DND-41 (cell line): ENCODE measurements at regions not wholly inside any gene's neighbourhood (a gene's known extent, or its start where the extent isn't known, plus 50 kb on each side); places are given as distances from the start of the nearest gene placed in this dataset.

Experiments used
- EZH2 ChIP-seq: IDR thresholded peaks from 3 replicates; pipeline ENCODE4 v1.6.1; 2012; ENCODE audit warnings: borderline replicate concordance, low read depth, mild to moderate bottlenecking, moderate library complexity, low read length, inconsistent platforms; ENCODE audit not compliant: severe bottlenecking
- TF ChIP-seq, protein P1 (sequence below): IDR thresholded peaks from 2 replicates; pipeline ENCODE4 v1.5.1; 2012; ENCODE audit warnings: borderline replicate concordance, low read length, moderate library complexity, mild to moderate bottlenecking; ENCODE audit not compliant: poor library complexity, severe bottlenecking; ENCODE audit errors: extremely low read depth

DNA sequence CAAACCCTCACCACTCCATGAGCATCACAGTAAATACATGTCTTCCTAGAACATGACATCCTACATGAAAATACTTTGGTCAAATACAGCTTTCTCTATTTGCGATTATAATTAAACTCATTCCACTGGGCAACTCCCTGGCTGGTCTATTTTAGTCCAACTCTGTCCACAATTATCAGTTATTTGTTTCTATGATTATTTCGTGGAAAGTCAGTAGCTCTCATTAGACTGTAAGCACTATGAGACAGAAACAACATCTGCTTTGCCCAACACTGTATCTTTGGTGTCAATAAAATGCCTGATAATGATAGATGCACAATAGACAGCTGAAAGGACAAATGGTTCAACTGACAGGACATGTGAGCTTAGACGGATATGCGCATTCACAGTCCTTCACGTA, 292.0 kb downstream of the KLF12 start:
- TF ChIP-seq, protein P1, sequence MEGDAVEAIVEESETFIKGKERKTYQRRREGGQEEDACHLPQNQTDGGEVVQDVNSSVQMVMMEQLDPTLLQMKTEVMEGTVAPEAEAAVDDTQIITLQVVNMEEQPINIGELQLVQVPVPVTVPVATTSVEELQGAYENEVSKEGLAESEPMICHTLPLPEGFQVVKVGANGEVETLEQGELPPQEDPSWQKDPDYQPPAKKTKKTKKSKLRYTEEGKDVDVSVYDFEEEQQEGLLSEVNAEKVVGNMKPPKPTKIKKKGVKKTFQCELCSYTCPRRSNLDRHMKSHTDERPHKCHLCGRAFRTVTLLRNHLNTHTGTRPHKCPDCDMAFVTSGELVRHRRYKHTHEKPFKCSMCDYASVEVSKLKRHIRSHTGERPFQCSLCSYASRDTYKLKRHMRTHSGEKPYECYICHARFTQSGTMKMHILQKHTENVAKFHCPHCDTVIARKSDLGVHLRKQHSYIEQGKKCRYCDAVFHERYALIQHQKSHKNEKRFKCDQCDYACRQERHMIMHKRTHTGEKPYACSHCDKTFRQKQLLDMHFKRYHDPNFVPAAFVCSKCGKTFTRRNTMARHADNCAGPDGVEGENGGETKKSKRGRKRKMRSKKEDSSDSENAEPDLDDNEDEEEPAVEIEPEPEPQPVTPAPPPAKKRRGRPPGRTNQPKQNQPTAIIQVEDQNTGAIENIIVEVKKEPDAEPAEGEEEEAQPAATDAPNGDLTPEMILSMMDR = no peak
- TF ChIP-seq EZH2 = no peak
